ENCODE measurements at regions not wholly inside any gene's neighbourhood (a gene's known extent, or its start where the extent isn't known, plus 50 kb on each side); places are given as distances from the start of the nearest gene placed in this dataset.

DNA sequence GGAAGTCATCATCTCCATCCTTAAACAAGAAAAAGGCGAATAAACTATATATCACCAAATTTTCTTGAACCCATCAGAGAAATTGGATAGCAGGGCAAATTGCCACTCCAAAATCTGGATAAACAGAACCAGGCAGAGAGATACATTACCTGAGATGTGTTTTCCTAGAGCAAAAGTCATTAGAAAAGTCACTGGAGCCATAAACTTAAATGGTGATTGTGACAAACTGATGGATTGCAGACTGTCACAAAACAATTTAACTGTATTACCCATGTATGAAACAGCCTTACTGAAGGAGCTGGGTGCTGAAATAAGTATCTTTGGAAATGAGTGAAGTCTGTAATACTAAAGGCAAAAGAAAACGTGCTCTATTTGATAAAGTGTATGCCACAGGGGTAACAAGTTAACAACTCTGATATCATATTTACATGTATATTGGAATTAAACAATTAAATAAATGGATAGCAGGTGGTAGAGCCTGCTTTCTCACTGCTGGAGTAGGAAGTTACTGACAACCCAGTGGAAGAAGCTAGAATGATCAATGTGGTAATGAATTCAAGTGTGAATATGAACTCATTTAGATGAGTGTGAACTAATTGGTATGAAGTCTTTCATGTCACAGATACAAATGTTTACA is 186.9 kb downstream of the LMBRD1 start:
- Histone ChIP-seq H4K5ac (ENCODE audit: insufficient read length, low read depth, low read length) (no peak overlapping the region), H3K23ac (ENCODE audit: insufficient read length, low read depth, low read length) (no peak overlapping the region), H2BK20ac (ENCODE audit: low read depth, low read length, poor library complexity, severe bottlenecking) (no peak overlapping the region), H4K20me1 (ENCODE audit: control insufficient read depth, insufficient read depth, insufficient read length) (no peaks in the 10 kb centered on the region), H3K4ac (ENCODE audit: low read depth, low read length) (no peak overlapping the region), H3T11ph (ENCODE audit: low read length) (no peak overlapping the region), H3K14ac (ENCODE audit: insufficient read depth, low read length) (no peak overlapping the region), H2BK15ac (ENCODE audit: low read depth, low read length) (no peak overlapping the region), H2BK120ac (ENCODE audit: low read depth, low read length, poor library complexity, severe bottlenecking) (no peak overlapping the region), H3K79me1 (ENCODE audit: insufficient read depth, low read depth, low read length, poor library complexity, severe bottlenecking) (no peaks in the 10 kb centered on the region), H3K18ac (ENCODE audit: insufficient read length, low read depth, low read length) (no peak overlapping the region), H3K23me2 (ENCODE audit: insufficient read length, low read depth, low read length, poor library complexity, severe bottlenecking) (no peaks in the 10 kb centered on the region), H2AK5ac (ENCODE audit: insufficient read length, low read length) (no peak overlapping the region), H3K79me2 (ENCODE audit: insufficient read depth, low read length) (no peaks in the 10 kb centered on the region), H3K9me3 (ENCODE audit: control insufficient read depth, low read depth, low read length) (no peaks in the 10 kb centered on the region), H3K4me1 (ENCODE audit: insufficient read depth, low read length) (no peaks in the 10 kb centered on the region), H3K27me3 (ENCODE audit: insufficient read depth, low read length) (no peaks in the 10 kb centered on the region), H3K27ac (ENCODE audit: insufficient read length, low read depth, low read length) (no peak overlapping the region), H4K91ac (ENCODE audit: insufficient read length, low read depth, low read length) (no peak overlapping the region), H3K4me2 (ENCODE audit: insufficient read depth, insufficient read length, low read length) (no peak overlapping the region), H2BK12ac (ENCODE audit: insufficient read length, low read depth, low read length) (no peak overlapping the region), H3K9ac (ENCODE audit: extremely low read depth, insufficient read length, low read length) (no peak overlapping the region), H2AFZ (ENCODE audit: low read length) (no peak overlapping the region), H2BK5ac (ENCODE audit: insufficient read length, low read length) (no peak overlapping the region), H4K8ac (replicated peaks; ENCODE audit: insufficient read length, low read depth, low read length) (no peak overlapping the region), H3K56ac (ENCODE audit: insufficient read length, low read depth, low read length) (no peak overlapping the region)
- TF ChIP-seq, protein P1, sequence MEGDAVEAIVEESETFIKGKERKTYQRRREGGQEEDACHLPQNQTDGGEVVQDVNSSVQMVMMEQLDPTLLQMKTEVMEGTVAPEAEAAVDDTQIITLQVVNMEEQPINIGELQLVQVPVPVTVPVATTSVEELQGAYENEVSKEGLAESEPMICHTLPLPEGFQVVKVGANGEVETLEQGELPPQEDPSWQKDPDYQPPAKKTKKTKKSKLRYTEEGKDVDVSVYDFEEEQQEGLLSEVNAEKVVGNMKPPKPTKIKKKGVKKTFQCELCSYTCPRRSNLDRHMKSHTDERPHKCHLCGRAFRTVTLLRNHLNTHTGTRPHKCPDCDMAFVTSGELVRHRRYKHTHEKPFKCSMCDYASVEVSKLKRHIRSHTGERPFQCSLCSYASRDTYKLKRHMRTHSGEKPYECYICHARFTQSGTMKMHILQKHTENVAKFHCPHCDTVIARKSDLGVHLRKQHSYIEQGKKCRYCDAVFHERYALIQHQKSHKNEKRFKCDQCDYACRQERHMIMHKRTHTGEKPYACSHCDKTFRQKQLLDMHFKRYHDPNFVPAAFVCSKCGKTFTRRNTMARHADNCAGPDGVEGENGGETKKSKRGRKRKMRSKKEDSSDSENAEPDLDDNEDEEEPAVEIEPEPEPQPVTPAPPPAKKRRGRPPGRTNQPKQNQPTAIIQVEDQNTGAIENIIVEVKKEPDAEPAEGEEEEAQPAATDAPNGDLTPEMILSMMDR (conservative IDR thresholded peaks at IDR 0.05), result no peak
- Mint-ChIP-seq H3K36me3 (ENCODE audit: insufficient read depth in 1 of 3, low read depth in 3 of 3) (peaks cover 0 to 4% (median 4%) of the 10 kb centered on the region in 3 experiments; a peak in 3 of 7 replicates), H3K4me1 (no peaks in the 10 kb centered on the region), H3K4me3 (no peak overlapping the region), H3K27ac (no peak overlapping the region), H3K27me3 (ENCODE audit: low read depth) (no peaks in the 10 kb centered on the region), H3K9me3 (peaks cover 2 to 3% of the 10 kb centered on the region in 2 experiments; a peak in 2 of 5 replicates)
- no CpG with 5 or more reads among the region's 2 CpGs for WGBS (ENCODE audit: extremely low coverage, insufficient read length, low lambda C conversion rate)
- DNase-seq, result no peak

All from H9 (cell line).